ENCODE measurements at regions not wholly inside any gene's neighbourhood (a gene's known extent, or its start where the extent isn't known, plus 50 kb on each side); places are given as distances from the start of the nearest gene placed in this dataset.

DNA sequence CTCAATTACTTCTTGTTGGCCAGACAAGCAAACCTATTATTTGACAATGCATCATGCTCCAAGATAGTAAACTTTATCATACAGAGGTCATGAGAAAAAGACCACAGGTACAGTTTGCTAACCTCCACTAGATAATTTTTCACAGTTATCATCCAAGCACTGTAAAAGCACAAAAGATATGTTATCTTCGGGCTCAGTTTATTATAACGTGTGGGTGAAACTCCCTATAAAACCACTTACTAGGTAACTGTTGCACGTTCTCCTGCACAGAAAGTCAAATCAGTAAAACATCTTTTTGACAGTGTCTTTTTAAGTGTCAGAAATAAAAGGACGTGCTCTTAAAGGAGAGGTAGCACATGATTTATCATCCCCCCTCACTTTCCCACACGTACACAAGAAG is 94.7 kb upstream of the BCL11A start (continued):
- no peak for TF ChIP-seq ZNF462 (CRISPR knock-in tag; IDR thresholded peaks at IDR 0.05)

DNA sequence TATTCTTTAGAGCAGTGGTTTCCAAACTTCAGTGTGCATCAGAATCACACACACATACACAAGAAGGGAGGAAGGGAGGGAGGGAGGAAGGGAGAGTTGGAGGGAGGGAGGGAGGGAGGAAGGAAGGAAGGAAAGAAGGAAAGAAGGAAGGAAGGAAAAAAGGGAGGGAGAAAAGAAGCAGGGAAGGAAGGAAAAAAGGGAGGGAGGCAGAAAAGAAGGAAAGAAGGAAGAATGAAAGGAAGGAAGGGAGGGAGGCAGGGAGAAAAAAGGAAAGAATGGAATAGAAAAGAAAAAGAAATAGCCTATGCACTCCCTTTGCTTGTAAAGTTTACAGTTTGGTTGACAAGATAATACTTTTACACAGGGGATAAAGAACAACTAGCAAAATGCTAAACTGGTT is 96.3 kb upstream of the BCL11A start:
- Histone ChIP-seq H2AFZ (no peak overlapping the region), H3K79me2 (replicated peaks; ENCODE audit: insufficient read depth) (no peaks in the 10 kb centered on the region), H3K4me2 (no peak overlapping the region), H3K4me1 (ENCODE audit: insufficient read depth) (peaks cover 8% of the 10 kb centered on the region), H3K9me2 (ENCODE audit: insufficient read depth) (no peaks in the 10 kb centered on the region), H3F3A (replicated peaks; ENCODE audit: low read depth) (no peaks in the 10 kb centered on the region), H4K20me1 (replicated peaks; ENCODE audit: insufficient read depth) (no peaks in the 10 kb centered on the region), H3K36me3 (ENCODE audit: insufficient read depth) (no peaks in the 10 kb centered on the region), H3K27ac (ENCODE audit: low read depth) (no peak overlapping the region), H3K27me3 (ENCODE audit: insufficient read depth) (no peaks in the 10 kb centered on the region), H3K4me3 (no peak overlapping the region)
- Mint-ChIP-seq H3K27me3 (ENCODE audit: insufficient read depth, low read depth, poor library complexity) (peaks cover 3% of the 10 kb centered on the region), H3K27ac (no peak overlapping the region), H3K4me1 (peaks cover 12% of the 10 kb centered on the region), H3K36me3 (ENCODE audit: low read depth) (no peaks in the 10 kb centered on the region), H3K9me3 (no peaks in the 10 kb centered on the region), H3K4me3 (no peak overlapping the region)
- TF ChIP-seq NANOG (IDR thresholded peaks at IDR 0.05; ENCODE audit: borderline replicate concordance), result no peak
- DNase-seq (ENCODE audit: low spot score), result no peak
- no peak for ATAC-seq

GRCh38 chr2:60652832-60653340 is 99.4 kb upstream of the BCL11A start:
- peaks cover 8% of the 10 kb centered on the region for H3K4me1 Mint-ChIP-seq
- H3F3A ChIP-seq (replicated peaks; ENCODE audit: low read depth), result no peaks in the 10 kb centered on the region
- no peak overlapping the region for H3K4me3 Mint-ChIP-seq
- no peak overlapping the region for H3K4me3 ChIP-seq
- no peaks in the 10 kb centered on the region for H3K36me3 Mint-ChIP-seq (ENCODE audit: low read depth)
- H3K27me3 Mint-ChIP-seq (ENCODE audit: insufficient read depth, low read depth, poor library complexity), result peaks cover 1% of the 10 kb centered on the region
- H4K20me1 ChIP-seq (replicated peaks; ENCODE audit: insufficient read depth), result no peaks in the 10 kb centered on the region
- peak overlapping the region; percentile 38; the same call in 1 of the 2 replicates for H2AFZ ChIP-seq
- H3K4me2 ChIP-seq, result no peak overlapping the region
- no peaks in the 10 kb centered on the region for H3K27me3 ChIP-seq (ENCODE audit: insufficient read depth)
- DNase-seq (ENCODE audit: low spot score) (no peak), ATAC-seq (no peak)
- no peak overlapping the region for H3K27ac Mint-ChIP-seq
- H3K4me1 ChIP-seq (ENCODE audit: insufficient read depth), result peaks cover 8% of the 10 kb centered on the region
- no peaks in the 10 kb centered on the region for H3K36me3 ChIP-seq (ENCODE audit: insufficient read depth)
- H3K9me3 Mint-ChIP-seq, result no peaks in the 10 kb centered on the region
- no peaks in the 10 kb centered on the region for H3K79me2 ChIP-seq (replicated peaks; ENCODE audit: insufficient read depth)
- H3K9me2 ChIP-seq (ENCODE audit: insufficient read depth), result no peaks in the 10 kb centered on the region
- no peak overlapping the region for H3K27ac ChIP-seq (ENCODE audit: low read depth)
- no peak for TF ChIP-seq CREB1 (CRISPR knock-in tag; IDR thresholded peaks at IDR 0.05; ENCODE audit: low read depth)
- no peak for TF ChIP-seq JUNB (IDR thresholded peaks at IDR 0.05; ENCODE audit: unreplicated experiment)
- no peak for TF ChIP-seq EZH2phosphoT487 (IDR thresholded peaks at IDR 0.05; ENCODE audit: unreplicated experiment)
- no peak for TF ChIP-seq EZH2 (IDR thresholded peaks at IDR 0.05; ENCODE audit: low read depth, unreplicated experiment)
- no peak for TF ChIP-seq POLR2AphosphoS5 (IDR thresholded peaks at IDR 0.05; ENCODE audit: low read depth)
- TF ChIP-seq, protein P1, sequence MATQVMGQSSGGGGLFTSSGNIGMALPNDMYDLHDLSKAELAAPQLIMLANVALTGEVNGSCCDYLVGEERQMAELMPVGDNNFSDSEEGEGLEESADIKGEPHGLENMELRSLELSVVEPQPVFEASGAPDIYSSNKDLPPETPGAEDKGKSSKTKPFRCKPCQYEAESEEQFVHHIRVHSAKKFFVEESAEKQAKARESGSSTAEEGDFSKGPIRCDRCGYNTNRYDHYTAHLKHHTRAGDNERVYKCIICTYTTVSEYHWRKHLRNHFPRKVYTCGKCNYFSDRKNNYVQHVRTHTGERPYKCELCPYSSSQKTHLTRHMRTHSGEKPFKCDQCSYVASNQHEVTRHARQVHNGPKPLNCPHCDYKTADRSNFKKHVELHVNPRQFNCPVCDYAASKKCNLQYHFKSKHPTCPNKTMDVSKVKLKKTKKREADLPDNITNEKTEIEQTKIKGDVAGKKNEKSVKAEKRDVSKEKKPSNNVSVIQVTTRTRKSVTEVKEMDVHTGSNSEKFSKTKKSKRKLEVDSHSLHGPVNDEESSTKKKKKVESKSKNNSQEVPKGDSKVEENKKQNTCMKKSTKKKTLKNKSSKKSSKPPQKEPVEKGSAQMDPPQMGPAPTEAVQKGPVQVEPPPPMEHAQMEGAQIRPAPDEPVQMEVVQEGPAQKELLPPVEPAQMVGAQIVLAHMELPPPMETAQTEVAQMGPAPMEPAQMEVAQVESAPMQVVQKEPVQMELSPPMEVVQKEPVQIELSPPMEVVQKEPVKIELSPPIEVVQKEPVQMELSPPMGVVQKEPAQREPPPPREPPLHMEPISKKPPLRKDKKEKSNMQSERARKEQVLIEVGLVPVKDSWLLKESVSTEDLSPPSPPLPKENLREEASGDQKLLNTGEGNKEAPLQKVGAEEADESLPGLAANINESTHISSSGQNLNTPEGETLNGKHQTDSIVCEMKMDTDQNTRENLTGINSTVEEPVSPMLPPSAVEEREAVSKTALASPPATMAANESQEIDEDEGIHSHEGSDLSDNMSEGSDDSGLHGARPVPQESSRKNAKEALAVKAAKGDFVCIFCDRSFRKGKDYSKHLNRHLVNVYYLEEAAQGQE (IDR thresholded peaks at IDR 0.05; ENCODE audit: unreplicated experiment), result no peak
- TF ChIP-seq ZNF331 (CRISPR knock-in tag; IDR thresholded peaks at IDR 0.05; ENCODE audit: low read depth), result no peak
- TF ChIP-seq, protein P2, sequence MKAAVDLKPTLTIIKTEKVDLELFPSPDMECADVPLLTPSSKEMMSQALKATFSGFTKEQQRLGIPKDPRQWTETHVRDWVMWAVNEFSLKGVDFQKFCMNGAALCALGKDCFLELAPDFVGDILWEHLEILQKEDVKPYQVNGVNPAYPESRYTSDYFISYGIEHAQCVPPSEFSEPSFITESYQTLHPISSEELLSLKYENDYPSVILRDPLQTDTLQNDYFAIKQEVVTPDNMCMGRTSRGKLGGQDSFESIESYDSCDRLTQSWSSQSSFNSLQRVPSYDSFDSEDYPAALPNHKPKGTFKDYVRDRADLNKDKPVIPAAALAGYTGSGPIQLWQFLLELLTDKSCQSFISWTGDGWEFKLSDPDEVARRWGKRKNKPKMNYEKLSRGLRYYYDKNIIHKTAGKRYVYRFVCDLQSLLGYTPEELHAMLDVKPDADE (IDR thresholded peaks at IDR 0.05), result no peak
